ENCODE measurements at regions not wholly inside any gene's neighbourhood (a gene's known extent, or its start where the extent isn't known, plus 50 kb on each side); places are given as distances from the start of the nearest gene placed in this dataset.

DNA sequence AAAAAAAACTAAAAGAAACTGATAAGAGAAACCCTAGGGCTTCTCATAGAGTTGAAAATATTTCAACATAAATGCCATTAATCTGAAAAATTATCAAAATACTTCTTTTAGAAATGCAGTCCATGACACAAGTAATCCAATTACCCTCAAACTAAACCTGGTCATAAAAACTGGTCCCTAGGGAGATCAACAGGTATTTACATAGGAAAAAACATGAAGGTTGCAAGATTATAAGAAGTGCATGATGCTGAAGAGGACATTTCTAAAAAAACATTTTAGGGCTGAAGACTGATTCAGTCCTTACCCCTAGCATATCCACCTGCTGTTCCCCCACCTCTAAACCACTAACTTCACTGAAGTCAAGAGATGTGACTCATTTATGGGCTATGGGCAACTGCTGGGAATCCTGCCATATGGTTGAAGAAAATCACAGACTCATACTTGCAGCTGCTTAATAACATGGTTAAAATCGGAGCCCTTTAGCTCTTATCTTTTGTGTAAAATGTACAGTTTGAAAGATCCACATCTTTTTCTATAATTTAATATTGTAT is 131.0 kb upstream of the RUNX1 start:
- H3K4me1 Mint-ChIP-seq, result peaks cover 6 to 13% of the 10 kb centered on the region in 2 donors
- ATAC-seq, result no peak

DNA sequence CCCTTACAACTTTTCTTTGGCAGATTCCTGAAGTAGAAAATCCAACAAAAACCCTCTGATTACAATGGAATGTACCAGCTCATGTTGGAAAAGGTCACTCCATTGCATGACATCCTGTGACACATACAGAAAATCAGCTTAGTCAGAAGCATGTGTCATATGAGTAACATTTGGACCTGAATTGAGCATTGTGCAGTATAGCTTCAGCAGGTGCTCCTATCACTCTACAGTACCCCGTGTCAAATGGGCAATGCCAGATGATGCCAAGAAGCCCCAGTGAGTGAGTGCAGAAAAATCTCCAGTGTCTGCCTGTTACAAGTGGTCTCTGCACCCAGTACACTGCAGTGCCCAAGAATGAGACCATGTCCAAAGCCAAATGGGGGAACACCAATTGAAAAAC is 129.7 kb upstream of the RUNX1 start:
- no peak overlapping the region for H3K27ac ChIP-seq (ENCODE audit: low read length)
- Mint-ChIP-seq H3K27me3 (ENCODE audit: low read depth in 2 of 2) (peaks cover 6 to 11% of the 10 kb centered on the region in 2 donors), H3K36me3 (no peaks in the 10 kb centered on the region), H3K27ac (no peak overlapping the region), H3K9me3 (no peaks in the 10 kb centered on the region), H3K4me3 (no peak overlapping the region), H3K4me1 (peaks cover 6 to 14% of the 10 kb centered on the region in 2 donors)
- no peaks in the 10 kb centered on the region for H3K36me3 ChIP-seq (ENCODE audit: control insufficient read depth, insufficient read depth, low read length)
- H3K4me3 ChIP-seq (ENCODE audit: low read length), result no peak overlapping the region
- DNase-seq, result no peak
- no peaks in the 10 kb centered on the region for H3K4me1 ChIP-seq (ENCODE audit: control insufficient read depth, insufficient read depth, low read length)
- intact Hi-C loops (cut with micrococcal nuclease), result no loop called here
- no peaks in the 10 kb centered on the region for H3K27me3 ChIP-seq (ENCODE audit: control insufficient read depth, insufficient read depth, low read length)
- 68% methylated on average over 1 of the region's 1 CpG for WGBS (ENCODE audit: insufficient coverage)
- TF ChIP-seq, protein P1, sequence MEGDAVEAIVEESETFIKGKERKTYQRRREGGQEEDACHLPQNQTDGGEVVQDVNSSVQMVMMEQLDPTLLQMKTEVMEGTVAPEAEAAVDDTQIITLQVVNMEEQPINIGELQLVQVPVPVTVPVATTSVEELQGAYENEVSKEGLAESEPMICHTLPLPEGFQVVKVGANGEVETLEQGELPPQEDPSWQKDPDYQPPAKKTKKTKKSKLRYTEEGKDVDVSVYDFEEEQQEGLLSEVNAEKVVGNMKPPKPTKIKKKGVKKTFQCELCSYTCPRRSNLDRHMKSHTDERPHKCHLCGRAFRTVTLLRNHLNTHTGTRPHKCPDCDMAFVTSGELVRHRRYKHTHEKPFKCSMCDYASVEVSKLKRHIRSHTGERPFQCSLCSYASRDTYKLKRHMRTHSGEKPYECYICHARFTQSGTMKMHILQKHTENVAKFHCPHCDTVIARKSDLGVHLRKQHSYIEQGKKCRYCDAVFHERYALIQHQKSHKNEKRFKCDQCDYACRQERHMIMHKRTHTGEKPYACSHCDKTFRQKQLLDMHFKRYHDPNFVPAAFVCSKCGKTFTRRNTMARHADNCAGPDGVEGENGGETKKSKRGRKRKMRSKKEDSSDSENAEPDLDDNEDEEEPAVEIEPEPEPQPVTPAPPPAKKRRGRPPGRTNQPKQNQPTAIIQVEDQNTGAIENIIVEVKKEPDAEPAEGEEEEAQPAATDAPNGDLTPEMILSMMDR (IDR thresholded peaks at IDR 0.05), result no peak
- ATAC-seq, result no peak
- no peaks in the 10 kb centered on the region for H3K9me3 ChIP-seq (ENCODE audit: control insufficient read depth, insufficient read depth, low read length)

More for the DNA sequence above, 131.0 kb upstream of the RUNX1 start:
- no peak for DNase-seq
- no peaks in the 10 kb centered on the region for H3K36me3 Mint-ChIP-seq
- Histone ChIP-seq H3K4me1 (ENCODE audit: control insufficient read depth, insufficient read depth, low read length) (no peaks in the 10 kb centered on the region), H3K27me3 (ENCODE audit: control insufficient read depth, insufficient read depth, low read length) (no peaks in the 10 kb centered on the region), H3K36me3 (ENCODE audit: control insufficient read depth, insufficient read depth, low read length) (no peaks in the 10 kb centered on the region), H3K27ac (ENCODE audit: low read length) (no peak overlapping the region), H3K4me3 (ENCODE audit: low read length) (no peak overlapping the region), H3K9me3 (ENCODE audit: control insufficient read depth, insufficient read depth, low read length) (no peaks in the 10 kb centered on the region)
- H3K27me3 Mint-ChIP-seq (ENCODE audit: low read depth in 2 of 2), result peaks cover 11 to 12% of the 10 kb centered on the region in 2 donors
- H3K27ac Mint-ChIP-seq, result no peak overlapping the region
- TF ChIP-seq, protein P1 (IDR thresholded peaks at IDR 0.05), result no peak
- WGBS (ENCODE audit: insufficient coverage), result no CpG with 5 or more reads among the region's 1 CpG
- H3K4me3 Mint-ChIP-seq, result no peak overlapping the region
- no peaks in the 10 kb centered on the region for H3K9me3 Mint-ChIP-seq
- intact Hi-C loops (cut with micrococcal nuclease), result no loop called here

DNA sequence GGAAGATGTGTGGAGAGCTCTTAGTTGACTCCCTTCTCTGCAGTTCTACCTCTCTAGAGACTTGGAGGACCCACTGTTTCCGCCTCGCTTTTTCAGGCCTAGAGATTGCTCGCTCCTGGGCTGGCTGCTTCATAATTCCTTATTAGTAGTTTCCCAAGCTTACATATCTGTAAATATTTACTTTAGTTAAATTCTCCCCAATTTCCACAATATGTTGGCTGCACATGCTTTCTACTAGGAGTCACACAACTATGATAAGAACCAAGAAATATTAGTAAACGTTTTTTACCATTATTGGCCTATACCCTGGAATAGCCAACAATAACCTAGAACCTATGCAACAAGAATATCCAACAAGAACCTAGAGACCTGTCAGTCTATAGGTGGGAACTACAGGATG is 129.0 kb upstream of the RUNX1 start:
- H3K9me3 Mint-ChIP-seq, result no peaks in the 10 kb centered on the region
- 84% methylated on average over 4 of the region's 4 CpGs for WGBS (ENCODE audit: insufficient coverage)
- TF ChIP-seq, protein P1 (IDR thresholded peaks at IDR 0.05), result no peak
- no peak overlapping the region for H3K27ac Mint-ChIP-seq
- no peak for DNase-seq
- intact Hi-C loops (cut with micrococcal nuclease), result no loop called here
- Histone ChIP-seq H3K4me1 (ENCODE audit: control insufficient read depth, insufficient read depth, low read length) (no peaks in the 10 kb centered on the region), H3K9me3 (ENCODE audit: control insufficient read depth, insufficient read depth, low read length) (no peaks in the 10 kb centered on the region), H3K27ac (ENCODE audit: low read length) (no peak overlapping the region), H3K4me3 (ENCODE audit: low read length) (no peak overlapping the region), H3K27me3 (ENCODE audit: control insufficient read depth, insufficient read depth, low read length) (no peaks in the 10 kb centered on the region), H3K36me3 (ENCODE audit: control insufficient read depth, insufficient read depth, low read length) (no peaks in the 10 kb centered on the region)
- no peak overlapping the region for H3K4me3 Mint-ChIP-seq
- peaks cover 12 to 16% of the 10 kb centered on the region in 2 donors for H3K4me1 Mint-ChIP-seq
- no peaks in the 10 kb centered on the region for H3K36me3 Mint-ChIP-seq
- peaks cover 6 to 11% of the 10 kb centered on the region in 2 donors for H3K27me3 Mint-ChIP-seq (ENCODE audit: low read depth in 2 of 2)
- ATAC-seq, result no peak

DNA sequence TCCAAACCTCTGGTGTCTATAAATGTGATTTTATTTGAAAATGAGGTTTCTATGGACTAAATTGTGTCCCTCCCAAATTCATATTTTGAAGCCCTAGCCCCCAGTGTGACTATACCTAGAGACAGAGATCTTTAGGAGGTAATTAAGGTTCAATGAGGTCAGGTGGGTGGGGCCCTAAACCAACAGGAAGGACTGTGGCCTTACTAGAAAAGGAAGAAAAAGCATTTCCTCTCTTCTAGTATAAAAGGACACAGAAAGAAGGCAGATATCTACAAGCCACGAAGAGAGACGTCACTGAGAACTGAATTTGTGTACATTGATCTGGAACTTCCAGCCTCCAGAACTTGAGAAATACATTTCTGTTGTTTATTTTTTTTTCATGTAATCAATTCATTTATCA is 123.1 kb upstream of the RUNX1 start:
- WGBS (ENCODE audit: insufficient coverage), result 0% methylated on average over 2 of the region's 2 CpGs
- ATAC-seq, result peak in 2 of 3 donors; percentile 36 to 67
- Mint-ChIP-seq H3K4me1 (peaks cover 42 to 46% of the 10 kb centered on the region in 2 donors), H3K27ac (peak overlapping the region; percentile 38 to 72), H3K36me3 (no peaks in the 10 kb centered on the region), H3K9me3 (no peaks in the 10 kb centered on the region), H3K4me3 (peak overlapping the region; percentile 61), H3K27me3 (ENCODE audit: low read depth in 2 of 2) (no peaks in the 10 kb centered on the region)
- Histone ChIP-seq H3K36me3 (ENCODE audit: control insufficient read depth, insufficient read depth, low read length) (no peaks in the 10 kb centered on the region), H3K4me1 (ENCODE audit: control insufficient read depth, insufficient read depth, low read length) (peaks cover 12% of the 10 kb centered on the region), H3K9me3 (ENCODE audit: control insufficient read depth, insufficient read depth, low read length) (no peaks in the 10 kb centered on the region), H3K4me3 (ENCODE audit: low read length) (no peak overlapping the region), H3K27me3 (ENCODE audit: control insufficient read depth, insufficient read depth, low read length) (no peaks in the 10 kb centered on the region), H3K27ac (ENCODE audit: low read length) (no peak overlapping the region)
- DNase-seq, result peak in 1 of 2 donors; percentile 24
- TF ChIP-seq, protein P1 (IDR thresholded peaks at IDR 0.05), result no peak
- intact Hi-C loops (cut with micrococcal nuclease), result no loop called here

Measured in natural killer cell (primary cell).